ENCODE measurements at regions not wholly inside any gene's neighbourhood (a gene's known extent, or its start where the extent isn't known, plus 50 kb on each side); places are given as distances from the start of the nearest gene placed in this dataset.

DNA sequence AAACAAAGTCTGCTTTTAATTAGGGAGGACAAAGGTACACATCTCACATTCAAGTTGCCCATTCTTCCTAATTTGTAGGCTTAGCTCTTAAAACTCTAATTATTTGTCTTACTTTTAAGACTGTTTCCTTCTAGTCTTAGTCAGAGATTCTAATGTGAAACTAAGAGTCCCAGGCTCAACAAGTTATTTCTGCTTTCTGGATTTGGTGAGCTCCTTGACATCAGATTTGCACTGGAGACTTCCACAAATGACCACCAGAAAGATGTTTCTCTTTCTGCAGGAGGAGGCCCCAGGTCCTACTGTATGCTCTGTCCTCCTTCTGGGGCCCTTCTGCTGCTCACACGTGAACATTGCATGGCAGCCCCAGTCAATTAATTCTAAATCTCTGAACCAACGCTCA is 194.2 kb upstream of the JUN start:
- Mint-ChIP-seq H3K9me3 (no peaks in the 10 kb centered on the region), H3K36me3 (ENCODE audit: low read depth) (no peaks in the 10 kb centered on the region), H3K4me1 (ENCODE audit: low read depth) (peaks cover 90% of the 10 kb centered on the region), H3K27me3 (no peaks in the 10 kb centered on the region), H3K27ac (peak overlapping the region; percentile 92), H3K4me3 (peak overlapping the region; percentile 11)
- intact Hi-C loops (cut with micrococcal nuclease) = loop anchor here (5.0 to 10.0 kb wide), 2 partner anchors 34 to 53 kb away; no protein-coding TSS in a partner anchor

DNA sequence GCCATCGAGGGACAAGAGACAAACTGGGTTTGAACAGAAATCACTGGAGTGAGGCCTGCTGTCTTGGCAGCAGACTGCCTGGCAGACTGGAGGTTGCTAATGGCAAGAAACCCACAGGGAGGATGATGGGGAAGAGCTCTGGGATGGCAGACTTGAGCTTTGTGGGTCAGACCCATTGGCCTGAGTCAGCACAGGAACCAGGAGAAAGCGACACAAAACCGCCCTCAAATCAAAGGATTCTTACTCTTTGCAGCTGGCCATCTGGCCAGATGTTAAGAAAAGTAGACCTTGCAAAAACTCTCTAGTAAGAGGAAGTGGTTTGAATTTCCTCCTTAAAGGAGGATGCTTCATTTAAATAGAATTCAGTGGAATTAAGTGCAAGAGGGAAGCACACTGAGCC is 195.2 kb upstream of the JUN start:
- Mint-ChIP-seq H3K27me3 (no peaks in the 10 kb centered on the region), H3K27ac (peak overlapping the region; percentile 92), H3K4me1 (ENCODE audit: low read depth) (peaks cover 88% of the 10 kb centered on the region), H3K4me3 (peak overlapping the region; percentile 71), H3K9me3 (no peaks in the 10 kb centered on the region), H3K36me3 (ENCODE audit: low read depth) (no peaks in the 10 kb centered on the region)
- intact Hi-C loops (cut with micrococcal nuclease) = loop anchor here (5.0 to 10.0 kb wide), 2 partner anchors 33 to 54 kb away; no protein-coding TSS in a partner anchor

DNA sequence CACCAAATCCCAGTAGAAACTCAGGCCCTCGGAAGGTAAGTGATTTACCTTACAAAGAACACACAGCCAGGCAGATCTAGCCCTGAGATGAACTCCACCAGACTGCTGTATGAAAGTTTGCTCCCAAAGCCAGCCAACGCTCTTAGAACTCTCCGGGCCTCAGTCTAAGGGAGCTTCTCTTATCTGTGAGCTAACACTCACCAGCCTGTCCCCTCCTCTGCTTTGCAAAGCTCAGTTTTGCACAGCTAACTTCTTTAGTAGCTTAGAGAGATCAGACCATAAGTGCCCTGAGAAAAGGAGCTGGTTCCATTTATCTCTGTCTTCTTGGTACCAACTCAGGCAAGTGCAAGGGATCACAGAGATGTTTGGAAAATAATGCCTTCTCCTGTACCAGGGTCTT is 195.8 kb upstream of the JUN start:
- Mint-ChIP-seq H3K27me3 (no peaks in the 10 kb centered on the region), H3K4me3 (peak overlapping the region; percentile 71), H3K9me3 (no peaks in the 10 kb centered on the region), H3K36me3 (ENCODE audit: low read depth) (no peaks in the 10 kb centered on the region), H3K27ac (peak overlapping the region; percentile 92), H3K4me1 (ENCODE audit: low read depth) (peaks cover 85% of the 10 kb centered on the region)
- intact Hi-C loops (cut with micrococcal nuclease) = loop anchor here (5.0 to 10.0 kb wide), 2 partner anchors 33 to 55 kb away; no protein-coding TSS in a partner anchor

DNA sequence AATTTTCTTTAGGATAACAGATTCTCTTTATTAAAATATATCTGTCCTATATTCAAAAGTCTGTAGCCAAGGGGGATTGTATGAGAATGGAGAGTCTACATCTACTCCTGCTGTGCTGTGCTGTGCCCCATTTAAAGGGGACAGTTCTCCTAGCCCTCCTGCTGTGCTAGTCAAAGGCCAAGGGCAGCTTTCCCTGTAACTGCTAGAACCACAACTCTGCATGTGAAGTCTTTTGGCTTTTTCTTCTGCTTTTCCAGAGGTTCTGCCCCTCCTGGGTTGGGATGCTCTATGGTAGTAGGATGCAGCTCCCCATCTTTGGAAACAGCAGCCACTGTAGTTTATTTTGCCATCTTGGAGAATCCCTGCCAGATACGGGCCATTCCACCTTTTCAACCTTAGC is 197.5 kb upstream of the JUN start:
- H3K27ac Mint-ChIP-seq = peak overlapping the region; percentile 92
- H3K4me1 Mint-ChIP-seq (ENCODE audit: low read depth) = peaks cover 71% of the 10 kb centered on the region
- H3K36me3 Mint-ChIP-seq (ENCODE audit: low read depth) = no peaks in the 10 kb centered on the region
- H3K4me3 Mint-ChIP-seq = no peak overlapping the region
- intact Hi-C loops (cut with micrococcal nuclease) = no loop called here
- no peaks in the 10 kb centered on the region for H3K27me3 Mint-ChIP-seq
- H3K9me3 Mint-ChIP-seq = no peaks in the 10 kb centered on the region

DNA sequence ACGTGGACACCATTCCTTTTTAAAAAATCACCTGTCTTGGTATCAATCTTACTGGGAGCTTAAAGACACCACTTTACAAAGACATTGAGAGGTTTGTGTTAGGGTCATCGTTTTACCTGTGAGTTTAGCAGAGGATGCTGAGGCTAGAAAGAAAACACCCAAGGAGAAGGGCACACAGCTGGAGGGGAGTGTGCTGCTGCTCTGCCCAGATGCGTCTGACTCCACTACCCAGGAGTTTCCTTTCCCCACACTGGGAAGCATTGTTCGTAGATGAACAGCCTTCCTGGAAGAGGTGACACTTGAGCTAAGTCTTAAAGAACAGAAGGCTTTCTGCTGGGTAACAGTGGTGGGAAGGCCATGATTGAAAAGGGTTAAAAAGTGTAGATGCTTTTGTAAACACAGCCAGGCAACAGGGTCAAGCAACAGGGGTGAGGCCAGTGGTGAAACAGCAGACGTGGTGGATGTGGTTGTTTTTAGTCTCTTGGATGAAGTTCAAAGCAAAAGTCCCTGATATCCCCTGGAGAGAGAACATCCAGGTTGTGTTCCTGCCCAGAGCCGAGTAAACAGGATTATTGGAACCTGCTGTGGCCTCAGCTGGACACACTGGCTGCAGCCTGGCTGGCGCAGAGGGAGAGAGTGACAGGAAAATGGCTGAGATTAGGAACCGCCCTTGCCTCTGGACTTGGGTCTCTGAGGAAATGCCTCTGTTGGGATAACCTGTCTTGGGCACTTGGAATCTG is 198.6 kb upstream of the JUN start:
- no peaks in the 10 kb centered on the region for H3K9me3 Mint-ChIP-seq
- no peaks in the 10 kb centered on the region for H3K36me3 Mint-ChIP-seq (ENCODE audit: low read depth)
- H3K4me3 Mint-ChIP-seq = no peak overlapping the region
- peaks cover 75% of the 10 kb centered on the region for H3K4me1 Mint-ChIP-seq (ENCODE audit: low read depth)
- intact Hi-C loops (cut with micrococcal nuclease) = no loop called here
- H3K27ac Mint-ChIP-seq = peak overlapping the region; percentile 76
- no peaks in the 10 kb centered on the region for H3K27me3 Mint-ChIP-seq

DNA sequence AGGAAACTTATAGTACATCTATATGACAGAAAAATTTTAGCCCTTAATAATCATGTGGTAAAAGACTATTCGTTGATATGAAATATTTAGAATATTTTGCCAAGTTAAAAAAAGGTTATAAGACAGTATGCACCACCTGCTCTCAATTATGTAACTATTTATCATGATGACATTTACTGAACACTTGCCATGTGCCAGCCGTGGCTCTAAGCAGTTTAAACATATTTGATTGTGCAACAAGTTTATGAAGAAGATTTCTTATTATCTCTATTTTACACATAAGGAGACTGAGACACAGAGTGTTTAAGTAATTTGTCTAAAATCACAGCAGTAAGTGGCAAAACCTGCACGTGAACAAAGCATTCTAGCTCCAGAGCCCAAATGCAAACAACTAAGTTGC is 199.3 kb upstream of the JUN start:
- no peaks in the 10 kb centered on the region for H3K9me3 Mint-ChIP-seq
- no peaks in the 10 kb centered on the region for H3K27me3 Mint-ChIP-seq
- H3K36me3 Mint-ChIP-seq (ENCODE audit: low read depth) = no peaks in the 10 kb centered on the region
- peaks cover 75% of the 10 kb centered on the region for H3K4me1 Mint-ChIP-seq (ENCODE audit: low read depth)
- intact Hi-C loops (cut with micrococcal nuclease) = no loop called here
- no peak overlapping the region for H3K4me3 Mint-ChIP-seq
- H3K27ac Mint-ChIP-seq = peak overlapping the region; percentile 41

DNA sequence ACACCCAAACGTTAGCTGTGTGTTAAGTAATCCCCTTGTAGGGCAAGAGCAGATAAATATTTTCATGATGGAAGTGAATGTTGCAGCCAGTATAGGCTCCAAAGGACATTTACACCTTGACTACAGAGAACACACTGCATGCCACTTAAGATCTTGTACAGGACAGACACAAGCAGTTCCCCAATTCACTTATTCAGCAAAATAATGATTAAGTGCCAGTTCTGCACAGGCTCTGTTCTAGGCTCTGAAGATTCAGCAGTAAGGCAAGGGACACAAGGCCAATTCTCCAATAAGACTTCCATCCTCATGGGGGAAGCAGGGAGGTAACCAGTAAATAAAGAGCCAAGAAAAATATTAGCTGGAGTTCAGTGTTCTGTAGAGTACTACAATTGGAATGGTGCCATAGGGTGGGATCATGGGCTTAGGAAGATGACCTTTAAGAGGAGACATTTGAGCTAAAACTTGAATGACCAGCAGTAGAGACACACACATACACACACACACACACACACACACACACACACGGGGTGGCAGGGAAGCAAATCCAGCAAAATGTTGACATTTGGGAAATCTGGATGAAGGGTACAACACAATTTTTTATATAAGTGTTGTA is 199.9 kb upstream of the JUN start:
- Mint-ChIP-seq H3K4me3 (no peak overlapping the region), H3K27me3 (peaks cover under 1% of the 10 kb centered on the region), H3K36me3 (ENCODE audit: low read depth) (no peaks in the 10 kb centered on the region), H3K4me1 (ENCODE audit: low read depth) (peaks cover 72% of the 10 kb centered on the region), H3K27ac (peak overlapping the region; percentile 41), H3K9me3 (no peaks in the 10 kb centered on the region)
- intact Hi-C loops (cut with micrococcal nuclease) = no loop called here

DNA sequence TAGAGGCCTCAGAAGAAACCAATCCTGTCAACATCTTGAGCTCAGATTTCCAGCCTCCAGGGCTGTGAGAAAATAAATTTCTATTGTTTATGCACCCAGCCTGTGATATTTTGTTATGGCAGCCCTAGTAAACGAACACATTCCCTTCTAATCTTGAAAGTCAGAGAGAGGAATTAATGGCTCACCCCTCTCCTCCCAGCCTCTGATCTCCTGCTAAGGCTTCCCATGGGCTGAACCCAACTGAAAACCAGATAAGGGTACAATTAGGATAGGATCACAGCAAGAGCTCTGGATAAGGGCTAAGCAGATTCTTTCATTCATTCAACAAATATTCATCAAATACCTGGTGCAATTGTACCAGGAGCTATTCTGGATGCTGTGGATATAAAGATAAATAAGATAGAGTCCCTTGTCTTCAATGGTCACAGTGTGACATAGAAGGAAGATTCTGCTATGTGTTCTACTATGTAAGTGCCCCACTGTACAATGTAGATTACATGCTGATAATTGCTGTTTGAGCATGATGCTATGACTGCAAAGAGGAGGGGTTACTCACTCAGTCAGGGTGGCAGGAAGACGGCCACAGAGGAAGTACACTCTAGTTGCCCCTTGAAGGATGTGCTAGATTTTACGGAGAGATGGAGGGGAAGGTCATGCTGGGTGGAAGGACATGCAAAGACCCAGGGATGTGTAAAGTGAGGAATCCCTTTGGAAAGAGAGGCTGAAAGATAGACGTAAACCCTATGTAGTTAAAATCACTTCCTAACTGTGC is 203.3 kb upstream of the JUN start:
- Mint-ChIP-seq H3K27me3 (peaks cover 5% of the 10 kb centered on the region), H3K9me3 (no peaks in the 10 kb centered on the region), H3K36me3 (ENCODE audit: low read depth) (no peaks in the 10 kb centered on the region), H3K4me3 (no peak overlapping the region), H3K4me1 (ENCODE audit: low read depth) (peaks cover 50% of the 10 kb centered on the region), H3K27ac (no peak overlapping the region)
- intact Hi-C loops (cut with micrococcal nuclease) = no loop called here

DNA sequence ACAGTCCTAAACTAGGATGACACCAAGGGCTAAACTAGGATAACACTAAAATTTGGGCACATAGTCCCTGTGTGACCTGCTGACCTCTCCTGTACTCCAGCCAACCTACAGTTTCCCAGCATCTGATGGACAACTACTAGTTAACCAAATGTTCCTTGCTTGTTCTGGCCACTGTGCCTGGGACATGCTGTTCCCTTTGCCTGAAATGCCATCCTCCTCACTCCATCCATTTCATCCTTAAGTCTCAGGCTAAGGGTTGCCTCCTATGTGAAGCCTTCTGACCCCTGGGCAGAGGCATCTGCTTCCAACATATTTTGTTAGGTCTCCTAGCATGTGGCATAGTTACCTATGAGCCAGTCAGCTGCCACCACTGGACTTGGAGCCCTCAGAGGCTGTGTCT is 204.9 kb upstream of the JUN start:
- Mint-ChIP-seq H3K4me1 (ENCODE audit: low read depth) (peaks cover 36% of the 10 kb centered on the region), H3K36me3 (ENCODE audit: low read depth) (no peaks in the 10 kb centered on the region), H3K27me3 (peaks cover 9% of the 10 kb centered on the region), H3K27ac (no peak overlapping the region), H3K4me3 (no peak overlapping the region), H3K9me3 (no peaks in the 10 kb centered on the region)
- intact Hi-C loops (cut with micrococcal nuclease) = no loop called here

DNA sequence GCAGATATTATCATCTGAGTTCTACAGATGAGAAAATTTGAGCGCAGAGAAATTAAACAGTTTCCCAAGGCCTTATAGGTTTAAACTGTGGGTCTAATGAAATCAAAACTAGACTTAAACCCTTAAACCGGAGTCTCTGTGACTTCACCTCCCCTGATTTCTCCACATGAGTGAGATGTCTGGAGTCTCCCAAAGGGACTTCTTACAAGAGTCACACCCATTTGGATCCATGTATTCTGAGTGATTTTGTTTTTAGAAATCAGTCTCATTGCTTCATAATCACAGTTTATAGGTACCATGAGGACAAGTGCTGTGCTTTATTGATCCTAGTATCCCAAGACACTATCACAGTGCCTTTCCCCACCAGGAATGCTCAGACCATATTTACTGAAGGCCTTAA is 206.0 kb upstream of the JUN start:
- H3K27me3 Mint-ChIP-seq = peaks cover 9% of the 10 kb centered on the region
- intact Hi-C loops (cut with micrococcal nuclease) = no loop called here
- H3K9me3 Mint-ChIP-seq = no peaks in the 10 kb centered on the region
- no peaks in the 10 kb centered on the region for H3K36me3 Mint-ChIP-seq (ENCODE audit: low read depth)
- peaks cover 29% of the 10 kb centered on the region for H3K4me1 Mint-ChIP-seq (ENCODE audit: low read depth)
- H3K27ac Mint-ChIP-seq = peak overlapping the region; percentile 10
- no peak overlapping the region for H3K4me3 Mint-ChIP-seq

DNA sequence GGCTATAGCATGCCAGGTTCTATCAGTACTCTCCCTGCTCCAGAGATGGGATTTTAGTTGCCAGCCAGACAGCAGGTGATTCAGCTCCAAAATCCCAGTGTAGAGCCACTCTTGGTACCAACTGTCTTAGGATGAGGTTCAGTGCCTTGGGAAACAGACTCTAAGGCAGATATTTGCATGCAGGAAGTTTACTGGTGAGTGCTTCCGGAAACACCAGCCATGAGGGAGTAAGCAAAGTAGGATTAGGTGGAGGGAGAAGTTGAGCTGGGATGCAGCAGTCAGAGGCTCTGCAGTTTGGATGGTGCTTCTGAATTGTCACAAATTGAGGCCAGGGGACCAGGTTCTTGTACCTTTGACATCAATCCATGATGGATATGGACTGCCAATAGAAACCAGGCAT is 207.5 kb upstream of the JUN start:
- Mint-ChIP-seq H3K9me3 (no peaks in the 10 kb centered on the region), H3K27me3 (peaks cover 9% of the 10 kb centered on the region), H3K4me3 (no peak overlapping the region), H3K36me3 (ENCODE audit: low read depth) (no peaks in the 10 kb centered on the region), H3K4me1 (ENCODE audit: low read depth) (peaks cover 29% of the 10 kb centered on the region), H3K27ac (peak overlapping the region; percentile 10)
- intact Hi-C loops (cut with micrococcal nuclease) = no loop called here

DNA sequence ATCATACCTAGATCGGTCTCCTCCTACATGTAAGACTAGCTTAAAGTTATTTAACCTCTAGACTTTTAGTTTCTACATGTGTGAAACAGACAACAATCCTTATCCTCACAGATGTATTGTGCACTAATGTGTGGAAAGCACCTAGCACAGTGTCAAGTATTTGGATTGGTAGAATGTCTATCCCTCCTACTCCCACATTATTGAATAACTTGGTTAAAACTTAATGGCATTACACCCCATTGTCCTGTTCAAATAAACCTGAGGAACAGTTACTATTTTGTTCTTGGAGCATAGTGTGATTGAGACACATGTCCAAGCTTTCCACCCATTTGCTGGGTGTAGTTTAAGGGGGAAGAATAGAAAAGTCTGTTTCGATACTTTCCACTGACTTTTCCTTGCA is 208.8 kb upstream of the JUN start:
- no peaks in the 10 kb centered on the region for H3K36me3 Mint-ChIP-seq (ENCODE audit: low read depth)
- H3K9me3 Mint-ChIP-seq = no peaks in the 10 kb centered on the region
- no peak overlapping the region for H3K27ac Mint-ChIP-seq
- no peak overlapping the region for H3K4me3 Mint-ChIP-seq
- intact Hi-C loops (cut with micrococcal nuclease) = no loop called here
- peaks cover 9% of the 10 kb centered on the region for H3K27me3 Mint-ChIP-seq
- peaks cover 22% of the 10 kb centered on the region for H3K4me1 Mint-ChIP-seq (ENCODE audit: low read depth)

DNA sequence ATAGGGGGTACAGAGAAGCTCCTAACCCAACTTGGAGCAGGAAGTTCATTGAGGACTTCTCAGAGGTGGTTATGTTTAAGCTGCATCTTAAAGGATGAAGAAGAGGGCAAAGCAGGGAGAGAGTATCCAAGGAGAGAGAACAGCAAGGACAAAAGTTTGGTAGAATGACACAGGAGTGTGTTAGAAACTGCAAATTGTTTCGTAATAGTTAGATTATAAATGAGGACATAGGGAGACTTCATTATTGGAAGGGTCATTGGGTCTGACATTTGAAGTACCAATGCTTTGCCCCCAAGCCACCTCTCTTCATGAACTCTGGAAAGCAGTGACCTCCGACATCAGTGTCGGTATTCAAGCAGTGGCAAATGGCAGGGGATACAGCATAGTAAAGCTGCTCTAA is 209.6 kb upstream of the JUN start:
- peaks cover 19% of the 10 kb centered on the region for H3K4me1 Mint-ChIP-seq (ENCODE audit: low read depth)
- H3K4me3 Mint-ChIP-seq = no peak overlapping the region
- intact Hi-C loops (cut with micrococcal nuclease) = no loop called here
- no peak overlapping the region for H3K27ac Mint-ChIP-seq
- H3K9me3 Mint-ChIP-seq = no peaks in the 10 kb centered on the region
- H3K27me3 Mint-ChIP-seq = peaks cover 9% of the 10 kb centered on the region
- H3K36me3 Mint-ChIP-seq (ENCODE audit: low read depth) = no peaks in the 10 kb centered on the region

DNA sequence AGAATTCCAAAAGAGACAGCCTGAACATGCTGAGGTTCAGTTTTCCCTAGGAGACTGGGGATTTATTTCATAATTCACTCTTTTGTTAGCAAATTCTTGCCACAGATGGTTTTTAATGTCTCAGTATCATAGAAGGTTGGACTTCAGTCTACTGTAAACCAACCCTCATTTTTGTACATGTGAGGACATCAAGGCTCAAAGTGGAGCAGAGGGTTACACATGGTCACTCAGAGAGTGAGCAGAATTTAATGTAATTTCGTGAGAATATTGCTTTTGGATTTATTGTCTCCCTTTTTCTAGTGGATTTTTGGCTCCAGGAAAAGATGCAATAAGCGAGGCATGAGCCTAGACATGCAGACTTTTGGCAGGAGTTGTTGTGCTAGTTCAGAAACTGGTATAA is 210.8 kb upstream of the JUN start:
- no peak overlapping the region for H3K27ac Mint-ChIP-seq
- H3K4me1 Mint-ChIP-seq (ENCODE audit: low read depth) = peaks cover 14% of the 10 kb centered on the region
- no peak overlapping the region for H3K4me3 Mint-ChIP-seq
- intact Hi-C loops (cut with micrococcal nuclease) = no loop called here
- no peaks in the 10 kb centered on the region for H3K9me3 Mint-ChIP-seq
- H3K36me3 Mint-ChIP-seq (ENCODE audit: low read depth) = no peaks in the 10 kb centered on the region
- H3K27me3 Mint-ChIP-seq = peaks cover 7% of the 10 kb centered on the region

Measured in dendritic cell treated with granulocyte-macrophage colony-stimulating factor and Interleukin-4, amounts not matched to agents 40 ng/mL and 50 ng/mL, for 4 days (primary cell).